Suprapubic skin (tissue), 4 donors: ENCODE measurements at regions not wholly inside any gene's neighbourhood (a gene's known extent, or its start where the extent isn't known, plus 50 kb on each side); places are given as distances from the start of the nearest gene placed in this dataset.

ENCODE experiments used
- EP300 ChIP-seq: sonication (generic); formaldehyde crosslinking; IDR thresholded peaks from one replicate; pipeline ENCODE4 v1.6.1; 2017; ENCODE audit warnings: antibody characterized with exemption
- POLR2A ChIP-seq, 2 donors: fragments of 450-650 bp; IDR thresholded peaks; one replicate each; pipeline ENCODE4 v1.6.1; 2017; ENCODE audit warnings: antibody characterized with exemption in 2 of 2, mild to moderate bottlenecking in 2 of 2, moderate library complexity in 2 of 2
- POLR2AphosphoS5 ChIP-seq, 3 donors: sonication (generic); formaldehyde crosslinking; IDR thresholded peaks; one replicate each; pipeline ENCODE4 v1.6.1; 2017; ENCODE audit warnings: antibody characterized with exemption in 3 of 3
- TF ChIP-seq, protein P1 (sequence below), 2 donors: fragments of 200-600 bp in 1 of 2; fragments of 450-650 bp in 1 of 2; sonication (generic) in 1 of 2; IDR thresholded peaks; one replicate each; pipeline ENCODE4 v1.5.1; 2016 to 2019; ENCODE audit warnings: antibody characterized with exemption in 2 of 2, mild to moderate bottlenecking in 1 of 2, moderate library complexity in 1 of 2

GRCh38 chr10:90470966-90471365, 386.9 kb downstream of the HTR7 start:
- TF ChIP-seq, protein P1, sequence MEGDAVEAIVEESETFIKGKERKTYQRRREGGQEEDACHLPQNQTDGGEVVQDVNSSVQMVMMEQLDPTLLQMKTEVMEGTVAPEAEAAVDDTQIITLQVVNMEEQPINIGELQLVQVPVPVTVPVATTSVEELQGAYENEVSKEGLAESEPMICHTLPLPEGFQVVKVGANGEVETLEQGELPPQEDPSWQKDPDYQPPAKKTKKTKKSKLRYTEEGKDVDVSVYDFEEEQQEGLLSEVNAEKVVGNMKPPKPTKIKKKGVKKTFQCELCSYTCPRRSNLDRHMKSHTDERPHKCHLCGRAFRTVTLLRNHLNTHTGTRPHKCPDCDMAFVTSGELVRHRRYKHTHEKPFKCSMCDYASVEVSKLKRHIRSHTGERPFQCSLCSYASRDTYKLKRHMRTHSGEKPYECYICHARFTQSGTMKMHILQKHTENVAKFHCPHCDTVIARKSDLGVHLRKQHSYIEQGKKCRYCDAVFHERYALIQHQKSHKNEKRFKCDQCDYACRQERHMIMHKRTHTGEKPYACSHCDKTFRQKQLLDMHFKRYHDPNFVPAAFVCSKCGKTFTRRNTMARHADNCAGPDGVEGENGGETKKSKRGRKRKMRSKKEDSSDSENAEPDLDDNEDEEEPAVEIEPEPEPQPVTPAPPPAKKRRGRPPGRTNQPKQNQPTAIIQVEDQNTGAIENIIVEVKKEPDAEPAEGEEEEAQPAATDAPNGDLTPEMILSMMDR (IDR thresholded peaks at IDR 0.05) = no peak
- no peak for TF ChIP-seq POLR2AphosphoS5 (IDR thresholded peaks at IDR 0.05)
- TF ChIP-seq EP300 = no peak
- TF ChIP-seq POLR2A (IDR thresholded peaks at IDR 0.05) = no peak
